ENCODE measurements at regions not wholly inside any gene's neighbourhood (a gene's known extent, or its start where the extent isn't known, plus 50 kb on each side); places are given as distances from the start of the nearest gene placed in this dataset.

DNA sequence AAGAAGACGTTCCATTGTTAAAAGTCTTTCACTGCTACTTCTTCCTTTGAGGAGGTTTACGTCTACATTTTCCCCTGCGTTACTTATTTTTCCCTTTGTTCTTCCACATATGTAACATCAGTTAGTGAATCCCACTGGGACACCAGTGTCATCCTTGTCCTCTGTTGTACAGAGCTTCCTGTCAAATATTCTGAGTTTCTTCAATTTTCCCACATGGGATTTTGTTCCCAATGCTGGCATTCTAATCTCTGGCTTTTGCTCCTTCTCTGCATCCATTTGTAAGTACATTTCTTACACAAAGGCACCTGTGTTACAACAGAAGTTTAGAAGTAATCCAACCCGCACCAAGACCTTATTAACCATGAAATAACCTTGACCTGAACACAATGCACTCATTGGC, 627.4 kb upstream of the PFKP start:
- CTCF ChIA-PET = no interaction called here
- no peak for ATAC-seq (ENCODE audit: low read depth)
- Histone ChIP-seq H2AFZ (replicated peaks; ENCODE audit: low read length, poor library complexity) (no peak overlapping the region), H3K14ac (replicated peaks; ENCODE audit: low read depth, low read length) (no peak overlapping the region), H3K9me1 (ENCODE audit: insufficient read depth, low read length) (no peaks in the 10 kb centered on the region), H3K56ac (ENCODE audit: extremely low read depth, insufficient read depth, low read length) (no peak overlapping the region), H3K4me3 (ENCODE audit: insufficient read depth, low read depth, low read length) (no peak overlapping the region), H3K9me3 (ENCODE audit: control insufficient read depth, insufficient read depth, low read length) (peaks cover 20% of the 10 kb centered on the region), H3K18ac (ENCODE audit: low read depth, low read length) (no peak overlapping the region), H3K27me3 (ENCODE audit: control insufficient read depth, insufficient read depth, low read length) (no peaks in the 10 kb centered on the region), H2BK20ac (ENCODE audit: low read depth, low read length) (no peak overlapping the region), H3K9ac (ENCODE audit: low read depth, low read length) (no peak overlapping the region), H3K79me1 (ENCODE audit: low read depth in 1 of 2, low read length in 2 of 2) (no peaks in the 10 kb centered on the region), H4K5ac (ENCODE audit: low read depth, low read length) (no peak overlapping the region), H4K91ac (ENCODE audit: insufficient read depth, low read depth, low read length) (no peak overlapping the region), H3K4me2 (ENCODE audit: low read depth, low read length) (no peak overlapping the region), H3K4ac (ENCODE audit: low read depth, low read length) (no peak overlapping the region), H3K23ac (ENCODE audit: low read depth, low read length) (no peak overlapping the region), H4K20me1 (ENCODE audit: insufficient read depth, low read length) (no peaks in the 10 kb centered on the region), H3K27ac (ENCODE audit: insufficient read depth, low read length) (no peak overlapping the region), H2BK15ac (ENCODE audit: low read depth, low read length) (no peak overlapping the region), H2BK120ac (ENCODE audit: low read depth, low read length) (no peak overlapping the region), H3K36me3 (ENCODE audit: control insufficient read depth, insufficient read depth, low read length) (no peaks in the 10 kb centered on the region), H4K8ac (ENCODE audit: low read depth in 2 of 2, low read length in 2 of 2) (no peak overlapping the region), H3K4me1 (ENCODE audit: control insufficient read depth, insufficient read depth, low read length) (no peaks in the 10 kb centered on the region), H2AK5ac (ENCODE audit: low read depth, low read length) (no peak overlapping the region), H2AK9ac (replicated peaks; ENCODE audit: low read depth, low read length, poor library complexity) (no peak overlapping the region), H2BK5ac (ENCODE audit: low read depth, low read length, poor library complexity, severe bottlenecking) (no peak overlapping the region)
- TF ChIP-seq MAZ (IDR thresholded peaks at IDR 0.05; ENCODE audit: borderline replicate concordance, low read depth, low read length) (no peak), MXI1 (IDR thresholded peaks at IDR 0.05; ENCODE audit: borderline replicate concordance, low read depth, low read length) (no peak), FOS (IDR thresholded peaks at IDR 0.05; ENCODE audit: low read depth, low read length) (no peak), RAD21 (IDR thresholded peaks at IDR 0.05; ENCODE audit: low read length) (no peak), POLR2A (IDR thresholded peaks at IDR 0.05; ENCODE audit: low read depth, low read length) (no peak), CHD1 (IDR thresholded peaks at IDR 0.05; ENCODE audit: low read depth, low read length) (no peak), SMC3 (IDR thresholded peaks at IDR 0.05; ENCODE audit: low read depth, low read length) (no peak), BHLHE40 (IDR thresholded peaks at IDR 0.05; ENCODE audit: low read depth, low read length) (no peak), RFX5 (IDR thresholded peaks at IDR 0.05; ENCODE audit: low read depth, low read length) (no peak), RCOR1 (IDR thresholded peaks at IDR 0.05; ENCODE audit: insufficient replicate concordance, low read length) (no peak), CEBPB (IDR thresholded peaks at IDR 0.05; ENCODE audit: low read depth, low read length) (no peak), MAFK (IDR thresholded peaks at IDR 0.05; ENCODE audit: low read depth, low read length) (no peak), NFE2L2 (IDR thresholded peaks at IDR 0.05; ENCODE audit: low read depth, low read length) (no peak)
- TF ChIP-seq, protein P1, sequence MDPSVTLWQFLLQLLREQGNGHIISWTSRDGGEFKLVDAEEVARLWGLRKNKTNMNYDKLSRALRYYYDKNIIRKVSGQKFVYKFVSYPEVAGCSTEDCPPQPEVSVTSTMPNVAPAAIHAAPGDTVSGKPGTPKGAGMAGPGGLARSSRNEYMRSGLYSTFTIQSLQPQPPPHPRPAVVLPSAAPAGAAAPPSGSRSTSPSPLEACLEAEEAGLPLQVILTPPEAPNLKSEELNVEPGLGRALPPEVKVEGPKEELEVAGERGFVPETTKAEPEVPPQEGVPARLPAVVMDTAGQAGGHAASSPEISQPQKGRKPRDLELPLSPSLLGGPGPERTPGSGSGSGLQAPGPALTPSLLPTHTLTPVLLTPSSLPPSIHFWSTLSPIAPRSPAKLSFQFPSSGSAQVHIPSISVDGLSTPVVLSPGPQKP (IDR thresholded peaks at IDR 0.05; ENCODE audit: borderline replicate concordance, low read depth, low read length) = no peak
- TF ChIP-seq, protein P2, sequence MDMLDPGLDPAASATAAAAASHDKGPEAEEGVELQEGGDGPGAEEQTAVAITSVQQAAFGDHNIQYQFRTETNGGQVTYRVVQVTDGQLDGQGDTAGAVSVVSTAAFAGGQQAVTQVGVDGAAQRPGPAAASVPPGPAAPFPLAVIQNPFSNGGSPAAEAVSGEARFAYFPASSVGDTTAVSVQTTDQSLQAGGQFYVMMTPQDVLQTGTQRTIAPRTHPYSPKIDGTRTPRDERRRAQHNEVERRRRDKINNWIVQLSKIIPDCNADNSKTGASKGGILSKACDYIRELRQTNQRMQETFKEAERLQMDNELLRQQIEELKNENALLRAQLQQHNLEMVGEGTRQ (IDR thresholded peaks at IDR 0.05; ENCODE audit: low read depth, low read length) = no peak
- TF ChIP-seq, protein P3, sequence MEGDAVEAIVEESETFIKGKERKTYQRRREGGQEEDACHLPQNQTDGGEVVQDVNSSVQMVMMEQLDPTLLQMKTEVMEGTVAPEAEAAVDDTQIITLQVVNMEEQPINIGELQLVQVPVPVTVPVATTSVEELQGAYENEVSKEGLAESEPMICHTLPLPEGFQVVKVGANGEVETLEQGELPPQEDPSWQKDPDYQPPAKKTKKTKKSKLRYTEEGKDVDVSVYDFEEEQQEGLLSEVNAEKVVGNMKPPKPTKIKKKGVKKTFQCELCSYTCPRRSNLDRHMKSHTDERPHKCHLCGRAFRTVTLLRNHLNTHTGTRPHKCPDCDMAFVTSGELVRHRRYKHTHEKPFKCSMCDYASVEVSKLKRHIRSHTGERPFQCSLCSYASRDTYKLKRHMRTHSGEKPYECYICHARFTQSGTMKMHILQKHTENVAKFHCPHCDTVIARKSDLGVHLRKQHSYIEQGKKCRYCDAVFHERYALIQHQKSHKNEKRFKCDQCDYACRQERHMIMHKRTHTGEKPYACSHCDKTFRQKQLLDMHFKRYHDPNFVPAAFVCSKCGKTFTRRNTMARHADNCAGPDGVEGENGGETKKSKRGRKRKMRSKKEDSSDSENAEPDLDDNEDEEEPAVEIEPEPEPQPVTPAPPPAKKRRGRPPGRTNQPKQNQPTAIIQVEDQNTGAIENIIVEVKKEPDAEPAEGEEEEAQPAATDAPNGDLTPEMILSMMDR (conservative IDR thresholded peaks at IDR 0.05; ENCODE audit: low read depth, low read length) = no peak
- in situ Hi-C loops (cut with MboI; ENCODE audit: low sequenced_read_pairs) (no loop called here), intact Hi-C loops (cut with micrococcal nuclease) (no loop called here), dilution Hi-C loops (cut with HindIII; ENCODE audit: low sequenced_read_pairs, unreplicated experiment) (no loop called here)
- DNase-seq = no peak
- POLR2A ChIA-PET (ENCODE audit: unreplicated experiment) = no interaction called here
- 94% methylated on average over 2 of the region's 4 CpGs; no CpG with 5 or more reads in 1 of the 2 experiments for WGBS, 2 experiments (ENCODE audit: extremely low coverage in 2 of 2, insufficient read length in 1 of 2)
- no TSS peak for BruUV-seq (replicated peaks)
